ENCODE measurements at regions not wholly inside any gene's neighbourhood (a gene's known extent, or its start where the extent isn't known, plus 50 kb on each side); places are given as distances from the start of the nearest gene placed in this dataset.

DNA sequence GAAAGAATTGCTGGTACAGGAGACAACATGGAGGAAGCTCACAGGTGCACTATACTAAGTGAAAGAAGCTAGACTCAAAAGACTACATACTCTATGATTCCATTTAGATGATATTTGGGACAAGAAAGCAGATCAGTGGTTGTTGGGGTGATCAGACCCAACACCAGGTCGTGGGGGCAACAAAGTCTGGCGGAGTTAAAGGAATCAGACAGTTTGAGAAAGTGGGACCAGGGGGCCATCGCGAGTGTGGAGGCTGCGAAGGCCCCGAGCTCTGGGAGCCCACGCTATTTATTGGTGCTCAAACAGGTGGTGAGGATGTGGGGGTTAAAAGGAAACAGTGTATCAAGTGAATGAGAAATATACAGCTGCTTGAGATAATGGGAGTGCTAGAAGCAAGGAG lies 282.8 kb upstream of the SGK1 start:
- TF ChIP-seq, protein P1, sequence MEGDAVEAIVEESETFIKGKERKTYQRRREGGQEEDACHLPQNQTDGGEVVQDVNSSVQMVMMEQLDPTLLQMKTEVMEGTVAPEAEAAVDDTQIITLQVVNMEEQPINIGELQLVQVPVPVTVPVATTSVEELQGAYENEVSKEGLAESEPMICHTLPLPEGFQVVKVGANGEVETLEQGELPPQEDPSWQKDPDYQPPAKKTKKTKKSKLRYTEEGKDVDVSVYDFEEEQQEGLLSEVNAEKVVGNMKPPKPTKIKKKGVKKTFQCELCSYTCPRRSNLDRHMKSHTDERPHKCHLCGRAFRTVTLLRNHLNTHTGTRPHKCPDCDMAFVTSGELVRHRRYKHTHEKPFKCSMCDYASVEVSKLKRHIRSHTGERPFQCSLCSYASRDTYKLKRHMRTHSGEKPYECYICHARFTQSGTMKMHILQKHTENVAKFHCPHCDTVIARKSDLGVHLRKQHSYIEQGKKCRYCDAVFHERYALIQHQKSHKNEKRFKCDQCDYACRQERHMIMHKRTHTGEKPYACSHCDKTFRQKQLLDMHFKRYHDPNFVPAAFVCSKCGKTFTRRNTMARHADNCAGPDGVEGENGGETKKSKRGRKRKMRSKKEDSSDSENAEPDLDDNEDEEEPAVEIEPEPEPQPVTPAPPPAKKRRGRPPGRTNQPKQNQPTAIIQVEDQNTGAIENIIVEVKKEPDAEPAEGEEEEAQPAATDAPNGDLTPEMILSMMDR (IDR thresholded peaks at IDR 0.05; ENCODE audit: insufficient read depth, low read length), result no peak
- TF ChIP-seq, protein P2, sequence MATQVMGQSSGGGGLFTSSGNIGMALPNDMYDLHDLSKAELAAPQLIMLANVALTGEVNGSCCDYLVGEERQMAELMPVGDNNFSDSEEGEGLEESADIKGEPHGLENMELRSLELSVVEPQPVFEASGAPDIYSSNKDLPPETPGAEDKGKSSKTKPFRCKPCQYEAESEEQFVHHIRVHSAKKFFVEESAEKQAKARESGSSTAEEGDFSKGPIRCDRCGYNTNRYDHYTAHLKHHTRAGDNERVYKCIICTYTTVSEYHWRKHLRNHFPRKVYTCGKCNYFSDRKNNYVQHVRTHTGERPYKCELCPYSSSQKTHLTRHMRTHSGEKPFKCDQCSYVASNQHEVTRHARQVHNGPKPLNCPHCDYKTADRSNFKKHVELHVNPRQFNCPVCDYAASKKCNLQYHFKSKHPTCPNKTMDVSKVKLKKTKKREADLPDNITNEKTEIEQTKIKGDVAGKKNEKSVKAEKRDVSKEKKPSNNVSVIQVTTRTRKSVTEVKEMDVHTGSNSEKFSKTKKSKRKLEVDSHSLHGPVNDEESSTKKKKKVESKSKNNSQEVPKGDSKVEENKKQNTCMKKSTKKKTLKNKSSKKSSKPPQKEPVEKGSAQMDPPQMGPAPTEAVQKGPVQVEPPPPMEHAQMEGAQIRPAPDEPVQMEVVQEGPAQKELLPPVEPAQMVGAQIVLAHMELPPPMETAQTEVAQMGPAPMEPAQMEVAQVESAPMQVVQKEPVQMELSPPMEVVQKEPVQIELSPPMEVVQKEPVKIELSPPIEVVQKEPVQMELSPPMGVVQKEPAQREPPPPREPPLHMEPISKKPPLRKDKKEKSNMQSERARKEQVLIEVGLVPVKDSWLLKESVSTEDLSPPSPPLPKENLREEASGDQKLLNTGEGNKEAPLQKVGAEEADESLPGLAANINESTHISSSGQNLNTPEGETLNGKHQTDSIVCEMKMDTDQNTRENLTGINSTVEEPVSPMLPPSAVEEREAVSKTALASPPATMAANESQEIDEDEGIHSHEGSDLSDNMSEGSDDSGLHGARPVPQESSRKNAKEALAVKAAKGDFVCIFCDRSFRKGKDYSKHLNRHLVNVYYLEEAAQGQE (IDR thresholded peaks at IDR 0.05; ENCODE audit: insufficient replicate concordance, low read depth), result no peak
- TF ChIP-seq GABPA (IDR thresholded peaks at IDR 0.05; ENCODE audit: low read depth) (no peak), POLR2AphosphoS5 (IDR thresholded peaks at IDR 0.05; ENCODE audit: low read depth) (no peak), SPI1 (IDR thresholded peaks at IDR 0.05; ENCODE audit: borderline replicate concordance, low read depth) (no peak)

Measured in HL-60 (cell line).